HG03175 (cell line): ENCODE measurements at regions not wholly inside any gene's neighbourhood (a gene's known extent, or its start where the extent isn't known, plus 50 kb on each side); places are given as distances from the start of the nearest gene placed in this dataset.
"Not testable (repeated sequence)": the region's sequence is repeated elsewhere in the genome, so short reads cannot be mapped to it uniquely, and the experiment has no call there.

Experiments used
- ATAC-seq: cut with Tn5 transposase; IDR thresholded peaks from one replicate; pipeline ENCODE4 v1.9.1; 2021; ENCODE audit warnings: mild to moderate bottlenecking, moderate library complexity; ENCODE audit not compliant: unreplicated experiment

DNA sequence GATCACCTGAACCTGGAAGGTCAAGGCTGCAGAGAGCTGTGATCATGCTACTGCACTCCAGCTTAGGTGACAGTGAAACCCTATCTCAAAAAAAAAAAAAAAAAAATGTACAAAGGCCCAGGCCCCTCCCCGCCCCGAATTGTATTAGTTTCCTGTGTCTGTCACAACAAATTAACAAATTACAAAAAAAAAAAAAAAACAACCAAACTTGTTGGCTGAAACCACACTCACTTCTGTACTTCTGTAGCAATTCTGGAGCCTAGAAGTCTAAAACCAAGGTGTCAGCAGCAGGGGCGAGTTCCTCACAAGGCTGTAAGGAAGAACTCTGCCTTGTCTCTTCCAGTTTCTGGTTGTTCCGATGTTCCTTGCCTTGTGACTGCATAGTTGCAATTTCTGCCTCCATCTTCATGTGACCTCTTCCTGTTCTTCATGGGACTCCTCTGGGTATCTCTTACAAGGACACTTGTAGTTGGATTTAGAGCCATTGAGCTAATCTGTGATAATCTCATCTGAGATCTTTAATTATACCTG is 100.8 kb upstream of the ZSWIM2 start:
- ATAC-seq: no peak

DNA sequence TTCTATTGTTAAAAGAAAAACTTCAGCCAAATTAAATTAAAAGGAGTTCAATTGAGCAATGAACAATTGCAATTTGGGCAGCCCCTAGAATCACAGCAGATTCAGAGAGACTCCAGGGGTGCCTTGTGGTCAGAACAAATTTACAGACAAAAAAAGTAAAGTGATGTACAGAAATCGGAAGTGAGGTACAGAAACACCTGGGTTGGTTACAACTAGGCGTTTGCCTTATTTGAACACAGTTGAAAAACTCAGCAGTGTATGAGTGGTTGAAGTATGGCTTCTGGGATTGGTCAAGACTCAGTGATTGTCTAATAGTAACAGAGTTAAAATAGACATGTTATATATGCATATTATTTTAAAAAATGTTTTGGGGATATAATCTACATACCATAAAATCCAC is 98.5 kb upstream of the ZSWIM2 start:
- no peak for ATAC-seq

DNA sequence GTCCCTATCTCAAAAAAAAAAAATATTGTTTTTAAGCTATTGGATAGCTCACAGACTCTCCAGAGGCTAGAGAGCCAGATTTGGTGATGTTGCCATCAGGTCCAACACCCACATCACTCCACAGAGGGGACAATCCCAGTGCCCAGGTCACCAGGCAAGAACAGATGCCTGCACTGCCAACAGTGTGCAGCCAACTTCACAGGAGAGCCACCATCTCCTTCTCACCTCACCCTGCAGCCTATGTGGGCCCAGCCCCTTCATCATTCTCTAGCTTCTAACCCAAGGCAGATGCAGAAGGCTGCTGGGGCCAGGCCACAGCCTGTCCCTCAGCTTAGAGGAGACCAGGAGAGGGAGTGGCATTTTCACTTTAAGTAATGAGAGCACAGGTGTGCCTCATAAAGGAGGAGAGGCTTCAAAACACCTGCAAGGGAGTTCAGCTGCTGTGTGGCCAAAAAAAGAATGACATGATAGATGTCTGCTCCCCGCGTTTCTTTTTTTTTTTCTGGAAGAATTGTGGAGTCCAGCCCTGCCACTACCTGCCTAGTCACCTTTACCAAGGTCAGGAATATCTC is 98.0 kb upstream of the ZSWIM2 start:
- no peak for ATAC-seq

DNA sequence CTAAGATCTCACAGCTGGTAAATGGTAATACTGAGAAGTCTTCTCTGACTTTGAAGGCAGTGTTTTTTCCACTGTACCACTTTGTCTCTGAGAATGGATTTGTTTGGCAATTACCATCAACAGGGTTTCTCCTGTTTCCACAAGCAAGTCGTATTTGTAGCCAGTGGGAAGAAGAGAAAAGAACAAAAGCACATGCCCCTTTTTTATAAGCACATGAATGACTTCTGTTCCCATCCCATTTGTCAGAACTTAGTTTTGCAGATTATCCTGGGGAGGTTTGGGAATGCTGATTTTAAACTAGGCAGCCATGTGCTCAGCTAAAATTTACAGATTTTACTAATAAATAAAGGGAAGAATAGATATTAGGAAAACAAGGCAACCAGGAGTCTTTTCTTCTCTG is 92.9 kb upstream of the ZSWIM2 start:
- ATAC-seq: no peak

- no peak for ATAC-seq
These were observed 91.5 kb upstream of the ZSWIM2 start for GRCh38 chr2:186940463-186940862.

DNA sequence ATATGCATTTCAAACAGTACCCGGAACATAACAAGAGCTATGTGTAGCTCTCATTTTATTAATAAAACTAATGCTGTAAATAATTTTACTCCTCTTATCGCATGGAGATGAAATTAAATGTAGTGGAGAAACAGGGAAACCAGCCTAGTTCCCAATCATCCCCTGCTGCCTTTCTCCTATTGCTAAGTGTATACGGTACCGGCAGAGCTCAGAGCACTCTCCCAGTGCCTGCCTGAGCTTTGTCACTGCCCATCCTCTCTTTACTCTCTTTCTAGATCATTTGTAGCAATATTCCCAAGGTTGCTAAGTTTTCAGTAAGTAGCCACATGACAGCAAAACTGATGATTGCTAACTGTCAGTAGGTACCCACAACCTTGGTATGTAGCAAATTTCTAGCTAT is 85.5 kb upstream of the ZSWIM2 start:
- no peak for ATAC-seq

DNA sequence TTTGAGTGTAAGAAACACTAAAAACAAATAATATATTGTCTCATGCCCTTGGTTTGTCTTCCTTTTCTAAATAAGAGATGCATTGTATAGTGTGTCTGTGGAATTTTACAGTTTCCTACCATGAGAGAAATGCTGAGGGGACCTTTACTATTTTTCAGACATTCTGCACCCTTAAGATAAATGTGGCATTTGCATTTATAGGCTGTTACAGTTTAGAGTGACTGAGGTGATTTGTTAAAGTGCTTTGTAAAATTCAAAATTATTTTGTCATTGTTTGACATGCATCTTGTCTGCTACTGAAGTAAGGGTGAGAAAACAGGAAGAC is 78.9 kb upstream of the ZSWIM2 start:
- ATAC-seq: no peak

DNA sequence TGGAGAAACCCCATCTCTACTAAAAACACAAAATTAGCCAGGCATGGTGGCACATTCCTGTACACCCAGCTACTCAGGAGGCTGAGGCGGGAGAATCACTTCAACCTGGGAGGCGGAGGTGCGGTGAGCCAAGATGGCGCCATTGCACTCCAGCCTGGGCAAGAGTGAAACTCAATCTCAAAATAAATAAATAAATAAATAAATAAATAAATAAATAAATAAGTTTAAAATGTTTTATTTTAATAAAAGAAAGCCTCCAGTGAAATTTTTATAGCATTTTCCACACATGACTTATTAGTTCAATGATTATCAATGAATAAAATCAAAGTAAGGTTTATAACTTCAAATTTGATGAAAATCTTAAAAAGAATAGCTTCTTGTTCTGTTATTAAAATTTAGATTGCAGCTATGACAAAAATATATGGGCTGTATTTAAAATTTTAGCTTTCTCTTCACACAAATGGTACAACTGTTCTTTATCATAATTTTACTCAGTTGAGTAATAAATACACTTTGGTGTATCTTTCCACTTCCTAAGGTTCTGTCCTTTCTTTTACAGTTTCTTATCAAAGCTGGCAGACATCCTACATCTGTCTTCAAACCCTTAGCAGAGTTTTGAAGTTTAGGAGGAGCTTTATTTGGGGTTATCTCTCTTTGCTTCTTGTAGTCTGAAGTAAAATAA is 78.4 kb upstream of the ZSWIM2 start:
- no peak for ATAC-seq

DNA sequence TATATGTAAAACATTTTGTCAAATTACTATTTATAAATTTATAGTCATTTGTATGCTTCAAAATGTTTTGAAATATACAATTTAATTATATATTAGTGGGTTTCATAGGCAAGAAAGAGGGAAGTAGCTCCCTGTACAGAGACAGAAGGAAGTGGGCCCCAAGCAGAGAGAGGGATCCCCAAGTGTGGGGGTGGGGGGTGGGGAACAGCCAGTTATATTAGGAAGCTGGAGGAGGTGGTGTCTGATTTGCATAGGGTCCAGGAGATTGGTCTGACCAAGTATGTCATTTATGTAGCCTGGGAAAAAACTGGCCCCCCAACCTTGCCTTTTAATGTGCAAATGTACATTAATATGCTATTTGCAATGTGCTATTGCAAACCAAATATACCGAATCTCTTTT is 76.5 kb upstream of the ZSWIM2 start:
- no peak for ATAC-seq

DNA sequence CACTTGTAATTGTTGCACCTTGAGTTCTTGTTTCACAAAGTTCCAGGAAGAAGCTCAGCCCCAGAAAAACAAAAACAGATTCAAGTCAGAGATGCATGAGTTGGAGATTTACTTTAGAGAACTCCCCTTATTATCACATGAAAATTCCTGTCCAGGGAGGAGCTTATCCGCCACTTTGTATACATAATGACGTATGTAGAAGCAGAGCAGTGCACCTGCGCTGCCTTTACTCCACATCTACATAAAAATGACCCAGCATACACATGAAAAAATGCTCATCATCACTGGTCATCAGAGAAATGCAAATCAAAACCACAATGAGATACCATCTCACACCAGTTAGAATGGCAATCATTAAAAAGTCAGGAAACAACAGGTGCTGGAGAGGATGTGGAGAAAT is 73.3 kb upstream of the ZSWIM2 start:
- not testable (repeated sequence) for ATAC-seq

DNA sequence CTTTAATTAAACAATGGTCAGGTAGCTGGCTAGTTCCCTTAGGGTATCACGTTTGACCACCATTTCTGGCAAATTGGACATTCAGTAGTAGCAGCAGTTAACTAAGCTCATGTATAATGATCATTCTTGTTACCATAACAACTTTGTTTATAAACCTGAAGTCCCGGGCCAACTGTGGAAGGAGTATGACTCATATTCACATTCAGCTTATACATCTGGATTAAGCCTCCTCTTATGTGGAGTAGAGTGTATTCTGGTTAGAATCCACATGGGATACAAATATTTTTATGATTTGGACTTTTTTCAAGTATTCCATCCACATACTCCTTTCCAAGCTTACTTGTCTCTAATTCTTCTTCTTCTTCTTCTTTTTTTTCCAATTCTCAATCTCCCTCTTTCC is 70.3 kb upstream of the ZSWIM2 start:
- ATAC-seq: no peak

- ATAC-seq: no peak
These were observed 69.5 kb upstream of the ZSWIM2 start for GRCh38 chr2:186918495-186918894.

DNA sequence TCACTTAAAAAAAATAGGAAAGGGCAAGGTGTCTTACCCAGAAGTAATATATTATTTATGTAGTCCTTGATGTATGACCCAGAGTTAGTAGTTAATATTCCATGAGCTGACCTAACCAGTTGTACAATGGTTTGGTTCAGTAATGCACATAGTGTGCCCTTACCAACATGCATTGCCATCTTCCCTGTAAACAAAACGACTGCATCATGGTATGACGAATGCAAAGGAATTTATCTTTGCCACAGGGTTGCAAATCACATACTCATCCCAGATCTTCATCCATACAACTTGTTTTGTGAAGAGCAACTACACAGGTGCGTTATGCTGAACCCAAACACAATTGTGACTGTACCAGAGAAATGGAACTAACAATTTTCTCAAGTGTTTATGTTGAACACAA is 68.9 kb upstream of the ZSWIM2 start:
- no peak for ATAC-seq

- ATAC-seq: peak; percentile 98
These were observed 64.9 kb upstream of the ZSWIM2 start for GRCh38 chr2:186913870-186914269.

GRCh38 chr2:186912979-186913378 is 64.0 kb upstream of the ZSWIM2 start:
- no peak for ATAC-seq

DNA sequence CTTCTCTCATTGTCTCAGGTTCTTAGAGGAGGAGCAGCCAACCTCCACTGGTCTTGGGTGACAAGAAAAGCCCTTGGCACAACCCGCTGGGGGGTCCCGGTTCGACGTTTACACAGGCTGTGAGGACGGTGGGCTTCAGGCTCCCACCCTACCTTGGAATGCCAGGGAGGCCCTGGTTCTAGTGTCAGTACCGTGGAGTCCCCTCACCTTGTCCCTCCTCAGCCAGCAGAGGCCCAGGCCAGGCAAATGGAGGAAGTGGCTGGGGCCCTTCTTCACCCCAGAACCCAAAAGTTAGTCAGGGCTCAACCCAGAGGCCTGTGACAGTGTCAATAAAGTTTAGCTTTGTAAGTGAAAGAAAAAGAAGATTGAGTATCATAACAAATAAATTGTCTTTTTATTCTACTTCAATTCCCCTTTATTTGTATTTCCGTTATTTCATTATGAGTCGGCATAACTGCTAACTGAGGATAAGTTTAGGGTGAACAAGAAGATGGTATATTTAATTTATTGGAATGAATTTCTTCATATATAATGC is 62.6 kb upstream of the ZSWIM2 start:
- no peak for ATAC-seq

- no peak for ATAC-seq
These were observed 62.0 kb upstream of the ZSWIM2 start for GRCh38 chr2:186910996-186911395.

GRCh38 chr2:186909095-186909494 is 60.1 kb upstream of the ZSWIM2 start:
- ATAC-seq: no peak

DNA sequence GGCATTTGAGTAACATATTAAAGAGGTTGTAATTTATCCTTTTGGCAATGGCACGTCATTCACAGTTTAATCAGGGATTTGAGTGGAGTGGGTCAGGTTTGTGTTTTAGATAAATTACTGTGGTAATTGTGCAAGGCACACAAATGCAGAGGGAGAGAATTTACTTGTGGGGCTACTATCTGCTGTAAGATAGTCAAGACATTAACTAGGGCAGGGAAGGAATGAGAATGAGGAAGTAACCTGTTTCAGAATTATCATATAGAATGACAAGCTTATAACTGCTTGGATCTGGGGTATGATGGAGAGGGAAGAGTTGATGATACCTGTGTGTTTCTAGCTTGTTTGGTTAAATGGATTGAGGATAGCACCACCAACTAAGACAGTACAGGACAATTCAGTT is 58.9 kb upstream of the ZSWIM2 start:
- ATAC-seq: no peak

GRCh38 chr2:186903216-186903615 is 54.2 kb upstream of the ZSWIM2 start:
- ATAC-seq: no peak
